Tongue (tissue), 1 donor: ENCODE measurements at regions not wholly inside any gene's neighbourhood (a gene's known extent, or its start where the extent isn't known, plus 50 kb on each side); places are given as distances from the start of the nearest gene placed in this dataset.
A peak's percentile ranks its signal among the peaks of the same experiment; 100 is the strongest.
"Not testable (repeated sequence)": the region's sequence is repeated elsewhere in the genome, so short reads cannot be mapped to it uniquely, and the experiment has no call there.

Experiments used
- DNase-seq: peaks from one replicate; pipeline ENCODE4 v3.0.0-alpha.2; 2015

DNA sequence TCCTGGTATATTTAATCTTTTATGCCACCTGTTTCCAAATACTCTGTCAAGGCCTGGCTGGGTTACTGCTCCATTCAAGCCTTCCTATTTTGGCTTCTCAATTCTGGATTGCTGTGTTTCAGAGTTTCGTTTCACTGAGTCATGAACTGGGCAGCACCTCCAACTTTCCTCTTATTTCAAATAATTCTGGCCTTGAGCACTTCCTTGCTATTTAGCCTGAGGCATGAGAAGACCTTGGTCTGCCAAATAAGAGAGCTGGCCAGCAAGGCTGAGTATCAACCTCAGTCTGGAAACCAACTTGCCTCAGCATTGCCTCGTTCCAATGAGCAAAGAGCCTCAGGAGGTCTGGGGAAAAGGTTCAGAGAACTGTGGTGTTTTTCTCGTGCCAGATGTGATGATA lies 66.6 kb downstream of the TNFAIP3 start:
- peak; percentile 84 for DNase-seq

GRCh38 chr6:137936798-137937197 lies 69.7 kb downstream of the TNFAIP3 start:
- DNase-seq: no peak

DNA sequence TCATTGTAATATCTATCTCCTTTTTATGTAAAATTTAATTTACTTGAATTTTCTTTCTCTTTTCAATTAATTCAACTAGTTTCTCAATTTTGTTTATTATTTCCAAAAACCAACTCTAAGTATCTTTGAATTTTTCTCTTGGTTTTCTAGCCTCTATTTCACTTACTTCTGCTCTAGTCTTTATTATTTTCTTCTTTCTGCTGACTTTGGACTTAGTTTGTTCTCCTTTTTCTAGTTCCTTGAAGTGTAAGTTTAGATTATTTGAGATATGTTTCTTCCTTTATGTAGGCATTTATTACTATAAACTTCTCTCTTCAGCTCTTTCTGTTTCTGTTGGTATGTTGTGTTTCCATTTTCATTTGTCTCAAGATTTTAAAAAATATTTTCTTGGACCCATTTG lies 70.8 kb downstream of the TNFAIP3 start:
- no peak for DNase-seq

DNA sequence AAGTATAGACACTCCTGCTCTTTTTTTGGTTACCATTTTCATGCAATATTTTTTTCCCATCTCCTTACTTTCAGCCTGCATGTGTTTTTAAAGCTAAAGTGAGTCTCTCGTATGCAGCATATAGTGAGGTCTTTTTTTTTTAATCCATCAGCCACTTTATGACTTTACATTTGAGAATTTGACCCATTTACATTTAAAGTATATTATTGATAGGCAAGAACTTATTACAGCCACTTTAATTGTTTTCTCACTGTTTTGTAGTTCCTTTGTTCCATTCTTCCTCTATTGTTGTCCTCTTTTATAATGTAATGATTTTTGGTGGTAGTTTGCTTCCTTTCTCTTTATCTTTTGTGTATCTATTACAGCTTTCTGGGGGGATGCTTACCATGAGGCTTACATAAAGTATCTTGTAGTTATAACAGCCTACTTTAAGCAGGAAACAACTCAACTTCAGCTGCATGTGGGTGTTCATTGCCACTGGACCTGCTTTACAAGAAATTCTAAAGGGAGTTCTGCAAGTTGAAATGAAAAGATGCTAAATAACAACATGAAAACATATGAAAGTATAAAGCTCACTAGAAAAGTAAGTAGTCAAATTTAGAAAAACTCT lies 71.8 kb downstream of the TNFAIP3 start:
- DNase-seq: no peak

- DNase-seq: no peak
These were observed 74.9 kb downstream of the TNFAIP3 start for GRCh38 chr6:137941995-137942394.

DNA sequence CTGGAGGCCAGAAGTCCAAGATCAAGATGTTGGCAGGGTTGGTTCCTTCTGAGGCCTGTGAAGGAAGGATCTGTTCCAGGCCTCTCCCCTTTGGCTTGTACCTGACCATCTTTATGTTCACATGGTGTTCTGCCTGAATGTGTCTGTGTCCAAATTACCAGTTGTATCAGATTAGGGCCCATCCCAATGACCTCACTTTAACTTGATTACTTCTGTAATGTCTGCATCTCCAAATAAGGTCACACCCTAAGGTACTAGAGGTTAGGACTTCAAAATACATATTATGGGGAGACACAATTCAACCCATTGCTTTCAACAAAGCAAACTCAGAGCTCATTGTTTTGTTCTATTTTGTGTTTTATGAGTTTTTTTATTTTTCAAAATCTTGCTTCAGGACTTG lies 75.7 kb downstream of the TNFAIP3 start:
- no peak for DNase-seq

DNA sequence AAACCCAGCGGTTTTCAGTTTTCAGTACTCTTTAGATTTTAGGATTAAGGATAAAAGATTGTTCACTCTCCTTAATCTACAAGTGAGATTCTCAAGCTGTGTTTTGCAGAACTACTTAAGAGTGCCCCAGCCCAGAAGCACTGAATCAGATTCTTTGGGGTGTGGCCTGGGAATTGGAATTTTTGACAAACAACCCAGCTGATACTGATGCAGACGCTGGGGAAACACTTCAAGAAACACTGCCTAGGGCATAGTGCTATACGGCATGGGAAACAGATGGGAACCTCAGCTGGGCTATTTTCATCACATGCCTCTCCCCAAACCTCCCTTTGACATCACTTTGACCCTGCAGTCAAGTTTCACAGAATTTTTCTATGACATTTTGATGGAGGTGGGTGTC lies 77.3 kb downstream of the TNFAIP3 start:
- DNase-seq: not testable (repeated sequence)

DNA sequence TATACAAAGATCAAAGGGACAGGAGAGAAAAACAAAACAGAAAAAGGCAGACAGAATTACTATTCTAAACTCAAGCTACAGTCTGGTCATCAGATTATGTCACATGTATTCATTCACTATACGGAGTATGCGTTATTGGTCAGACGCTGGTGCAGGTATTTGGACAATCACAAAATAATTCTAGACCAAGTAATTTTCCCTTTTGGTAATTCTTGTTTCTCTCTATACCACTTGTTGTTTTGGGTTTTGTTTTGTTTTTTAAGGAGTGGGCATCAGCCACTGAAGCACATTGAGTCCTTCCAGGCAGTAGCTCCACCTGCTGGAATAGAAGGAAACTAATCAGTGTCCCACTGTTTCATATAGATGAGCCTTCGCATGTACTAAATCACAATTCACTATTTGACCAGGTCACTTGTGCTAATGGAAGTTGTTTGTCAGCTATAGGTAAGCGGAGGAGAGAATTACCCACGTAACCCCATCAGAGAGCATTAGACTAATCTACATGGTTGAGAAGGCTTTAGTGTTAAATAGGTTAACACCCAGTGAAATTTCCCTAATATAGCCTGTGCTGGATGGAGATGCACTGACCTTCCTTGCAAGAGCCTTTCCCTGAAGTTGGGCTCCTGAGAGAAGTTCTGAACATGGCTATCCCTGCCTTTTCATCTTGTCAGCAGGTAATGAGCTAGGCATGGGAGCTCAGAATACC lies 77.9 kb downstream of the TNFAIP3 start:
- peak; percentile 68 for DNase-seq

DNA sequence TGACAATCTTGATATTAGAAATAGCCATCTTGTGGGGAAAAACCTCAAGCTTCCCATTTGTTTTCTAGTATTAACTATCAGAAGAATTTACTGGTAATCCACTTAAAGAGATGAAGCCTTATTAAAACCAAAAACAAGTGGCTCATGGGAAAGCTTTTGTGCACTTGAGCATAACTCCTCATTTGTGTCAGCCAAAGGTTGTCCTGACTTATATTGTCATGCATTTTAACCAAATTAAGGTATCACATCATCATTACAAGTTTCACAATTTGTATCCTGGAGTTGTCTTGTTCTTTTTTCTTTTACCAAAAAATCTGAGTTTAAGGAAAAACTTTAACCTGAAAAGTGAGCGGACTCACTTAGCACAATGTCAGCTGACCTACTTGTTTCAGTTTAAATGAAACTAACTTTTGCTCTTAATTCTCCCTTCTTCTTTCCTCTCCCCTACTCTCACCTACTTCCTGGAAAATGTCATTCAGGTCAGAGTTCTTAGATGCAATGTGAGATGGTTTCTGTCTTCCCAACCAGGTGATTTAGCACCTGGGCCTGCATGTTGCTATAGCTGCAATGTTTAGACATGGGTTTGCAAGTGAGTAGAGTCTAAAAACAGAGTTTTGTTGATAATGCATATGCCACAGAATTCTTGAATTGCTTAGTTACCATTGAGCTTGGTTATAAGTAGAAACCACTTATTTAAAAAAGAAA lies 82.8 kb downstream of the TNFAIP3 start:
- no peak for DNase-seq

DNA sequence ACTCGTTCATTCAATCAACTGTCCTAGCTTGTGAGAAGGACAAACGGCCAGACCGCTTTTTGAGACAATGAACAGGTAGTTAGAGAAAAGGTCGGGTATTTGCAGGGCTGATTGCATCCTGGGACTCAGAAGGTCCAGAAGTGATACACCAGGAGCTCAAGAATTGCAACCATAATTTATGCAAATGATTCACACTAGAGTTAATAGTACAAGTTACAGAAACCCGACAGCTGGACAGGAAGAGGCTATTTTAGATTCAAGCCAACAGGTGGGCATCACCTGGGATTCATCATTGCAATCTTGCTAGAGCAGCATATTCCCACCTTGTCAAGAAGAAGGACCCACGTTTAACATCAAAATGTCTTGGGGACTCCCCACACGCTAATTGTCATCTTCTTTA lies 83.5 kb downstream of the TNFAIP3 start:
- DNase-seq: no peak

- DNase-seq: no peak
These were observed 84.1 kb downstream of the TNFAIP3 start for GRCh38 chr6:137951064-137951597.

- DNase-seq: no peak
These were observed 85.2 kb downstream of the TNFAIP3 start for GRCh38 chr6:137952247-137952646.

GRCh38 chr6:137953761-137954160 lies 86.7 kb downstream of the TNFAIP3 start:
- no peak for DNase-seq

GRCh38 chr6:137954253-137954652 lies 87.2 kb downstream of the TNFAIP3 start:
- DNase-seq: no peak

DNA sequence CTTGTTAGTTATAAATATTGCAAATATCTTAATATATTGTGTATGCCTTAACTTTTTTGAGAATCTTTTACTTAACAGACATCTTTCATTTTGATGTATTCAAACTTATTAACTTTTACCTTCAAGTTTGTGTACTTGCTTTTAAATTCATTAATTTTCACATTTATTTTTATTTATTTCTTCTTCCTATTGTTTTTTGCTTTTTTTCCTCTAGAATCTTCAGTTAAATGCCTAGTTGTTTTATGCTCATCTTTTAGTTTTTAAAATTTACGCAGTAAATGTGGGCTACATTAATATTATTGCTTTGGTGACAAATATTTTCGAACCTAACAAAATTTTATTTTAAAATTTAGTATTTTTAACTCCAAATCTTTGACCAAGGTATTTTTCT lies 89.0 kb downstream of the TNFAIP3 start:
- DNase-seq: no peak

DNA sequence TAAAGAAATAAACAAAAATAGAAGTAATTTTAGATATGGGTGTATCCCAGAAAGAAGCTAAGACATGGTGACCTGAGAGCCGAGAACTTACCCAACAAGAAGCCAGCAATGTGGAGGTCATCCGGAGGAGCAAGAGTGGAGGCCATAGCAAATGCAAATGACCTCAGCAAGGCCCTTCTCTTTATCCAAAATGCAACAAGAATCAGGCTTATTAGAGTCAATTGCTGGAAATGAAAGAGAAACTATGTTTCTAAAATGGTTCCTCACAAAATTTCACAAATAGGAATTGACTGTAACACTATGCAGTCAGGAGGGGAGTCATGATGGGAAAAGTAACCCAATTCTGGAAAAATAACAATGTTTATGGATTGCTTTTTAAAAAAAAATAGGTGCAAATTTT lies 90.4 kb downstream of the TNFAIP3 start:
- no peak for DNase-seq

GRCh38 chr6:137958811-137959565 lies 91.9 kb downstream of the TNFAIP3 start:
- no peak for DNase-seq

DNA sequence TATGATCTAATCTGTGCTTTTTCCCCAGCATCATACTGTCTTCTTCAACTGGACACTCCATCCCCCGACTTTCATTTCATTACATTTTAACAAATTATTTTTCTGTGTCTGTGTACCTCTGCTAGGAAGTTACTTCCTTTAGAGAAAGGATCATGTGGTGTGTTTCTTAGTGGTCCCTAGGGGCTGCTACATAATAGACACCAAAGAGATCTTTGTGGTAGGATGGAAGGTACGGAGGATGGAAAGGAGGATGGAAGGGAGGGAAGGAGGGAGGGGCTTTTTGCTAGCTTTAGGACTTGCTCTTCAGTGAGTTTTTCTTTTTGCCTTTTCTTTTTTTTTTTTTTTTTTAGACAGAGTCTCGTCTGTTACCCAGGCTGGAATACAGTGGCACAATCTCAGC lies 95.7 kb downstream of the TNFAIP3 start:
- DNase-seq: no peak

DNA sequence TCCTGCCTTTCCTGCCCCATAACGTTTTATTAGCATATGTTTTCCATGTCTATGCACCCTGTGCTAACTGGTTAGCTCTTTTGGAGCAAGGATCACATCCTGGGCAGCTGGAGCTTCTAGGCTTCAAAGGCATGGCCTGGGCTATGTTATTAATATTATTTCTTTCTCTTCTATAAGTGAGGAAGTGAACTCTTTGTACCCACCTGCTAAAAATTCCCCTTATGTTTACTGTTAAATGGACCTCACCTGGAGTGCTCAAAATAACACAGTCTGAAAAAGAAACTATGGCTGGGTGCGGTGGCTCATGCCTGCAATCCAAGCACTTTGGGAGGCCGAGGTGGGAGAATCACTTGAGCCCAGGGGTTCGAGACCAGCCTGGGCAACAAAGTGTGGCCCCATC lies 97.8 kb downstream of the TNFAIP3 start:
- DNase-seq: no peak

GRCh38 chr6:137967689-137968454 lies 100.8 kb downstream of the TNFAIP3 start:
- no peak for DNase-seq

DNA sequence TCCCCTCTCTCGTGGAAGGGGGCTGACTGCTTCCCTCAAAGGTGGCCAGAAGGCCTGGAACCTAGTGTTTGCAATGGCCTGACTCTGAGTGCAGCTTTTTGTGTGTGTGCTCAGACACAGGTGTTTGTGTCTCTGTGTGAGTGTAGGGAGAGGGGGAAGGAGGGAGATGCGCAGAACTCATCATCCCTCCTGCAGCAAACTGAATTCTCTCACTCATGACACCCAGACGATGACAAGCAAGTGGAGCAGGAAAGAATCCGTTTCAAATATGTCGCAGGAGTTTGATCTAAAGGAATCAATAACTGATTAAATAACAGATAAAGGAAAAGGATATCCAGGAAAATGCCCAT lies 101.4 kb downstream of the TNFAIP3 start:
- no peak for DNase-seq

DNA sequence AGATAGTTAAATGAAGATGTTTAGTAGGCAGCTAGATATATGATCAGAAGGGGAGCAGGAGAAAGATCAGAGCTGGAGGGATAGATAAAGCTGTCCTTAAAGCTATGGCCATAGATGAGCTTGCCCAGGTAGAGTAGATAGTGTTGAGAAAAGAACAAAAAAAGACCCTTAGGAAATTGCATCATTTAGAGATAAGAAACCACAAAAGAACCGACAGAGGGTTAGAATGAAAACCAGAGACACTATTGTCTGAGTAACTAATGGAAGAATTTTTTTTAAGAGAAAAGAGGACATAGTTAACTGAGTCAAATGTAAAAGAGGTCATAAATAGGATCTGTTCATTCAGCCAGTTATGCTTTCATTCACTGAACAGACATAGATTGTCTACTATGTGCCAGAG lies 101.8 kb downstream of the TNFAIP3 start:
- no peak for DNase-seq
